Muscle layer of duodenum (tissue), 2 donors: ENCODE measurements at regions not wholly inside any gene's neighbourhood (a gene's known extent, or its start where the extent isn't known, plus 50 kb on each side); places are given as distances from the start of the nearest gene placed in this dataset.

Source experiments
- H3K27ac ChIP-seq: one replicate; pipeline ENCODE4 v1.7.0; 2013; ENCODE audit warnings: mild to moderate bottlenecking, low read length
- H3K27me3 ChIP-seq: one replicate; pipeline ENCODE4 v1.7.0; 2013; ENCODE audit warnings: low read depth, mild to moderate bottlenecking, control low read depth, low read length
- H3K36me3 ChIP-seq, 2 donors: one replicate each; pipeline ENCODE4 v1.7.0; 2013; ENCODE audit warnings: low read length in 2 of 2, control low read depth in 1 of 2, mild to moderate bottlenecking in 1 of 2; ENCODE audit not compliant: insufficient read depth in 2 of 2, control insufficient read depth in 1 of 2
- H3K4me1 ChIP-seq, 2 donors: one replicate each; pipeline ENCODE4 v1.7.0; 2013; ENCODE audit warnings: low read length in 2 of 2, mild to moderate bottlenecking in 2 of 2, control low read depth in 1 of 2, moderate library complexity in 1 of 2; ENCODE audit not compliant: insufficient read depth in 2 of 2, control insufficient read depth in 1 of 2
- H3K4me3 ChIP-seq, 2 donors: one replicate each; pipeline ENCODE4 v1.7.0; 2013; ENCODE audit warnings: low read length in 2 of 2, low read depth in 1 of 2, mild to moderate bottlenecking in 1 of 2
- H3K9me3 ChIP-seq, 2 donors: one replicate each; pipeline ENCODE4 v1.7.0; 2013; ENCODE audit warnings: low read length in 2 of 2, control low read depth in 1 of 2, mild to moderate bottlenecking in 1 of 2; ENCODE audit not compliant: control insufficient read depth in 1 of 2
- donor health status: healthy.

DNA sequence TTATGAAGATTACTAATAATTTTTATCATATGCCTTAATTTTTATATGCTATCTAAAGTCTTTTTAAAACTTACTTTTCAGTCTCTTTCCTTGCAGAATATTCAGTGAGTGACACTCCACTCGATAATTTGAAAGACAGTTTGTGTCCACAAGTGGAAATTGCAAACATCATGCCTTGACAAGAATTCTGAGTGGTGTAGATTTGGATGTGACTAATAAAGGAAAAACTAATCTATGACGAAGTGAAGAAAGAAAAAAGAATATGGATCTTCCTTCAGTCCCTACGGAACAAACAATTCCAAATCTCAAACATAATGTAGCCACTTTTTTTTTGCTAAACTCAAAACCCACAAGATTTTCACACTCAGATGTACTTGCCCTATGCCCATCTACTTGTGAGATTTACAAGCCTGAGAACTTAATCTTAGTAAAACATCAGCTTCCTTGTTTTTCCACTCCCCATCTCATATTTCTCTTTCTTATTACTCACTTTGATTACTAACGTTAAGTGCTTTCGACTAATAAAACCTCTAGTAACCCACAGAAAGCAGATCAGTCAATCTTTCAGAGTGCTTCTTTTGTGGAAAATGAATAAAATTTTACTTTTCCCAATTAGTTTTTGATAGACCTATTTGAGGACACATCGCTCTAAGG, 1155.8 kb downstream of the GRIK2 start:
- H3K27me3 ChIP-seq, result no peaks in the 10 kb centered on the region
- H3K9me3 ChIP-seq, result no peaks in the 10 kb centered on the region
- no peak overlapping the region for H3K27ac ChIP-seq
- no peaks in the 10 kb centered on the region for H3K4me1 ChIP-seq
- no peaks in the 10 kb centered on the region for H3K36me3 ChIP-seq
- H3K4me3 ChIP-seq, result no peak overlapping the region

DNA sequence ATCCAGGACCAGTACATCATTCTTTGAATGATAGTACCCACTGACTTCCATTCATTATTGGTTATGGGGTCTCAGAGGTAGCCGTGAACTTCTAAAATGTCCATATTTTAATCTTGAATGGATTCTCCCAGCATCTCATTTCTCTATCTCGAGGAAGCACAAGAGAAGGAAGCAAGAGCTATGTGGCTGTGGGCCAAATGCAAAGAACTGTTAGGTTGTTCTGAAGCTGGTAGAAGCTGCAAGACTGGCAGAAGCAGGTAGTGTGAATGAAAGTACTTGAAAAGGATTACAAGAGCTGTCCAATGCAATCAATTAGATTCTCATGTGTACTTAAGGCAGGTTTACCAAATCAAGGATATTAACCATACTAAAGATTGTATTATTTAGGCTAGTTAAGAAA, 1131.8 kb downstream of the GRIK2 start:
- no peak overlapping the region for H3K4me3 ChIP-seq
- H3K9me3 ChIP-seq, result no peaks in the 10 kb centered on the region
- H3K27ac ChIP-seq, result no peak overlapping the region
- H3K4me1 ChIP-seq, result no peaks in the 10 kb centered on the region
- H3K27me3 ChIP-seq, result no peaks in the 10 kb centered on the region
- no peaks in the 10 kb centered on the region for H3K36me3 ChIP-seq

DNA sequence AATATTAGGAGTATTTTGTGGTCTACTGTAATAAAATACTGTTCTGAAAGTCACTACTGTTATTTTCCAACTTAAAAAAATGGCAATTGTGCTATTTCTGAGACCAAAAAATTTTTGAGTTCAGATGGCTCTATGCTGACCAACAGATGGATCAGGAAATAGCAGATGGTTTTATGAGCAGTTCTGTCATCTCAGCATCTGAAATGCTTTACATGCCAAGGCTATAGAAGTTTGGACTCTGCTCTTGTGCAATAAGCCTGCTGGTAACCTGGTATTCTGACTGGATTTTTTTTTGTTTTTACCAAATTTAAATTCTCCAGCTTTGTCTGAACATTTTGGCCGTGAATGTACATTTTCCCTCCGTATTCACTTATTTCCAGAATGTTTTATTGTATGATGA, 1127.5 kb downstream of the GRIK2 start:
- Histone ChIP-seq H3K27me3 (no peaks in the 10 kb centered on the region), H3K4me1 (no peaks in the 10 kb centered on the region), H3K4me3 (no peak overlapping the region), H3K9me3 (no peaks in the 10 kb centered on the region), H3K27ac (no peak overlapping the region), H3K36me3 (no peaks in the 10 kb centered on the region)

DNA sequence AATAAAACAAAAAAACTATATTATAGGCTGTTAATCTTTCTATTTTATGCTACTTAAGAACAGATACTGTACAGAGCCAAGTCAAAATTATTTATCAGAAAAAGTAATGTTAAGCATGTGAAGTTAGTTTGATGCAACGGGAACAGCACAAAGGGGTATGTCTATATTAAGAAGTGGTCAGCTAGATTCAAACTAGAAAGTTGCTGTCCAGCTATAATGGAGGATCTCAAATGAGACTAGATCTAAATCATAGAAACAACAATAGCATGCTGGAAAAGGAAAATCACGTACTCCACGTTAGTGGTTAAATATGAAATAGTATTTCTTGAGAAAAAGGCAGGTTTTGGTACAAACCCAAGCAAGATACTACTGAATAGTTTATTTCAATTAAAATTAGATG, 1124.0 kb downstream of the GRIK2 start:
- Histone ChIP-seq H3K36me3 (no peaks in the 10 kb centered on the region), H3K27ac (no peak overlapping the region), H3K9me3 (no peaks in the 10 kb centered on the region), H3K4me3 (no peak overlapping the region), H3K27me3 (no peaks in the 10 kb centered on the region), H3K4me1 (no peaks in the 10 kb centered on the region)

DNA sequence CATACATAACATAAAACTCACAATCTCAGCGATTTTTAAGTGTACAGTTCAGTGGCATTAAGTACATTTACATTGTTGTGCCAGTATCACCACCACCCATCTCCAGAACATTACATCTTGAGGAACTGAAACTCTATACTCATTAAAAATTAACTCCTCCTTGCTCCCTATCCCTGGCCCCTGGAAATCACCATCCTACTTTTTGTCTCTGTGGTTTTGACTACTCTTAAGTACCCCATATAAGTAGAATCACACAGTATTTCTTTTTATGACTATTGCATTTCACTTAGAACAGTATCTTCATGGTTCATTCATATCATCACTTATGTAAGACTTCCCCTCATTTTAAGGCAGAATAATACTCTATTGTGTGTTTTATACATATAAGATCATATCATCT, 1108.1 kb downstream of the GRIK2 start:
- H3K27me3 ChIP-seq, result no peaks in the 10 kb centered on the region
- no peaks in the 10 kb centered on the region for H3K36me3 ChIP-seq
- H3K27ac ChIP-seq, result no peak overlapping the region
- no peaks in the 10 kb centered on the region for H3K9me3 ChIP-seq
- H3K4me3 ChIP-seq, result no peak overlapping the region
- H3K4me1 ChIP-seq, result no peaks in the 10 kb centered on the region

DNA sequence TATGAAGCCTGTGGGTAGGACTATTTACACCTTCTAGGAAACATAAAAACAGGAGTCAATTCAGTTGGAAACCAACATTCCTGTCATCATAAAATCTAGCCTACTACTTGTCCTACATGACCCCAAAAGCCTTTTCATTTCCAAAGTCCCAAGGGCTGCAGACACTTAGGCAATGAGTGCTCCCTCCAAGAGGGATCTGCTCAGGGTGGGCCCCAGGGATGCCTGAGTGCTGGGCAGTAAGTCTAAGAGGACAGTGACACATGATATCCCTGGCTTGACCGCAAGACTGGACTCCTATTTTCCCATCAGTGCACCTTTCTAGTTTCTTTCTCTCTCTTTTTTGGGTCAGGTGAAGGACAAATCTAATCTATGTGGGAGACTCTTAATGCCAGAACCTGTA, 1101.3 kb downstream of the GRIK2 start:
- H3K9me3 ChIP-seq, result no peaks in the 10 kb centered on the region
- H3K4me1 ChIP-seq, result no peaks in the 10 kb centered on the region
- H3K4me3 ChIP-seq, result no peak overlapping the region
- no peaks in the 10 kb centered on the region for H3K36me3 ChIP-seq
- no peak overlapping the region for H3K27ac ChIP-seq
- H3K27me3 ChIP-seq, result no peaks in the 10 kb centered on the region

DNA sequence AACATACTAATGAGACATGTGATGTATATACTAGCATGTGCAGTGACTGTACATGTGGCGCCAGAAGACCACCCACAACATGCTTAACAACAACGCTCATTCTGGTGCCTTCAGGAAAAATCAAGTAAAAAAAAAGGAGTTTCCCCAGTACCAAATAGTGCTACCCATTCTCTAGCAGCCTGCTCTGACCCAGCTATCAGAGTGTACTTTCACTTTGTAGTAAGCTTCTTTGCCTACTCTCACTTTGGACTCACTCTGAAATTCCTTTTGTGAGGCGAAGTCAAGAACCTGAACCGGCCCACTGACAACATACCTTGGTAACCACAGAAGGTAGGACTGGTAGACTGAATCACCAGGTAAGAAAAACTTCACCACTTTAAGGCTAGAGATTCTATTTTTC, 1100.0 kb downstream of the GRIK2 start:
- no peak overlapping the region for H3K4me3 ChIP-seq
- H3K36me3 ChIP-seq, result no peaks in the 10 kb centered on the region
- H3K27me3 ChIP-seq, result no peaks in the 10 kb centered on the region
- H3K9me3 ChIP-seq, result no peaks in the 10 kb centered on the region
- no peak overlapping the region for H3K27ac ChIP-seq
- no peaks in the 10 kb centered on the region for H3K4me1 ChIP-seq

DNA sequence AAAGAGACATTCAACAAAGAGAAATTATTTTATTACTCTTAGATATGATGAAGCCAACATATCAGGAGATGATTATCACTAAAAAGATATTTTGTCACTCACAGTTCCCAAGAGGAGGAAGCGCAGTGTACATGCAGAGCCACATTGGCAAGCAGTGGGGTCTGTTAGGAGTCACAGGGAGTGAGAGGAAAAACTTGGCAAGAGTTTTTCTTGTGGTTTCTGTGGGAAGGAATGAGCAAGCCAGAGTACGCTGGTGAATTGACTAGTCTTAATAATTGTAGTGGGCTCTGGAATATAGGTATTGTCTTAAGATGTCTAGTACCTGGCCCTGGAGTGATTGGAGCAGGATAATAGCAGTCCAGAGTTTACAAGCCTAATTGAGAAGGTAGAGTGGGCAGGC, 1095.2 kb downstream of the GRIK2 start:
- H3K27ac ChIP-seq, result no peak overlapping the region
- H3K36me3 ChIP-seq, result no peaks in the 10 kb centered on the region
- no peaks in the 10 kb centered on the region for H3K27me3 ChIP-seq
- H3K9me3 ChIP-seq, result no peaks in the 10 kb centered on the region
- H3K4me1 ChIP-seq, result no peaks in the 10 kb centered on the region
- H3K4me3 ChIP-seq, result no peak overlapping the region

DNA sequence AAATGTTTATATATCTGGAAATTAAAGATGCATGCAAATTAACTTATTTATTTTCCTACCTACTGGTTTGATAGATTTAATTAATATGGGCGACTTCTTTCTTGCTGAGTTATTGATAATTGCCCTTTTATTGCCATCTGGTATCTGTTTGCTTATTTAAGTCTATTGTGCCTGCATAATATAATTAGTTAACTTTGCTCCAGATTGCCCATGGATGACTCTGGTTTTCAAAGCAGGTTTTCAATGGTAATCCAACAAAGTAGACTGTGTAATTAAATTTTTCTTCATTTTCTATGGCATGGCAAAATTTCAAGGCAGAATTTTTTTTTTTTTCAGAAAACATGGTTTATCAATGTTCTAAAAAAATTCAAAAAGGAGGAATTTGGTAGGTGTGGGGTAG, 1092.0 kb downstream of the GRIK2 start:
- H3K27ac ChIP-seq, result no peak overlapping the region
- H3K36me3 ChIP-seq, result no peaks in the 10 kb centered on the region
- H3K27me3 ChIP-seq, result no peaks in the 10 kb centered on the region
- no peak overlapping the region for H3K4me3 ChIP-seq
- no peaks in the 10 kb centered on the region for H3K4me1 ChIP-seq
- H3K9me3 ChIP-seq, result no peaks in the 10 kb centered on the region

DNA sequence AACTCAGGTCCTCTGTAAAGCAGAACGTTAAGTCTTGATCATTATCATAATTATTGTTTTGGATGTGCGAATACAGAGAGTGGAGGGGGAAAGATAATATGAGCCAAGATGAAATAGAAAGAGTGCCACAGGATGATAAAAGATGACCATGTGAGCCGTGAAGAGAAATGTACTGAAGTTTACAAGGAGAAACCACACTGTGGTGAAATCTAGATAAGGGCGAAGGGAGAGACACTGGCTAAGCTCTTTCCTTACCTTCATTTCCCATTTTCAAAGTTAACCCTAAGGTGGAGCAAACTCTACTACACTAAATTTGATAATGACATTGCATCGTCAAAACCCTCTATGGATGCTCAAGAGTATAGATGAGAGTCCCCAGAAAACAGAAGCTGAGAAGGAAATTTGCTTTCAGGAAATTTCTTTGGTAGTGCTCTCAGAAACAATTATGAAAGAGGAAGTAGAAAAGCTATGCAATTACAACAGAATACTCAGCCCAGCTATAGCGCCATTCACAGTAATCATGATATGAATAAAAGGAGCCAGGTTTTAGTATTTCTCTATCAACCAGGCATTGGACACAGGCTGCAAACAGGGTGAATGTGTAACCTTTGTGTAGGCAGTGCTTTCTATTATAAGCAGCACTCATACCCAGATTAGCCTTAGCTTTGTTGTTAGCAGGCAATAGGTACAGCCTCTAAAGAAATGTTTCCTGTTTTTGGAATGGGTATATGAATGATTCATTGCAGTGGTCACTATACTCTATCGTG, 1080.7 kb downstream of the GRIK2 start:
- Histone ChIP-seq H3K36me3 (no peaks in the 10 kb centered on the region), H3K4me3 (no peak overlapping the region), H3K9me3 (peaks cover 0 to 3% of the 10 kb centered on the region in 2 donors), H3K27ac (no peak overlapping the region), H3K4me1 (no peaks in the 10 kb centered on the region), H3K27me3 (no peaks in the 10 kb centered on the region)

DNA sequence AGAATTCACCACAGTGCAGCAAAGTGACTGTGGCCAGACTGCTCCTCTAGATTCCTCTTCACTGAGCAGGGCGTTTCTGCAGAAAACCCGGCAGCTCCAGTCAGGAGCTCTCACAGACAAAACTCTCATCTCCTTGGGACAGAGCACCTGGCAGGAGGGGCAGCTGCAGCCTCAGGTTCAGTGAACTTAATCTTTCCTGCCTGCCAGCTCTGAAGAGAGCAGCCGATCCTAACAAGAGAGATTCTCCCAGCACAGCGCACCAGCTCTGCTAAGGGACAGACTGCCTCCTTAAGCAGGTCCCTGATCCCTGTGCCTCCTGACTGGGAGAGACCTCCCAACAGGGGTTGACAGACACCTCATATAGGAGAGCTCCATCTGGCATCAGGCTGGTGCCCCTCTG, 1065.5 kb downstream of the GRIK2 start:
- Histone ChIP-seq H3K4me3 (no peak overlapping the region), H3K27me3 (no peaks in the 10 kb centered on the region), H3K27ac (no peak overlapping the region), H3K4me1 (no peaks in the 10 kb centered on the region), H3K36me3 (no peaks in the 10 kb centered on the region), H3K9me3 (no peaks in the 10 kb centered on the region)

DNA sequence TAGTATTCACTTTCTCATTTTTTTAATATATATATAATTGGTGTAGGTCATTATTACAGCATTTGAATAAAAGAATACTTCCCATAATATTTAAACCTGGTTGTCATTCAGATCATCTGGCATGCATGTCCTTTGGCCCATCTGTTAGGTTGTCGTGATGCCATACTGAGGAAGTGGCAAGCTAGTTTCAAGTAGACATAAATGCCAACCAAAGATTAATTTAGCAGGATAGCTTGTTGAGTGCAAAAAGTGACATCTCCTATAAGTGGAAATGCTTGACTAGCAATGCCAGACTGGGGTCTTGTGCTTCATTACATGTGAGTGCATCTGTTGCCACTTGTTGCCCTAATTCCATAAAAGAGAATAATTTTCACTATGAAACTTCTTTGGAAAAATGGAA, 1044.7 kb downstream of the GRIK2 start:
- Histone ChIP-seq H3K4me3 (no peak overlapping the region), H3K9me3 (no peaks in the 10 kb centered on the region), H3K27ac (no peak overlapping the region), H3K4me1 (no peaks in the 10 kb centered on the region), H3K36me3 (no peaks in the 10 kb centered on the region), H3K27me3 (no peaks in the 10 kb centered on the region)
